Rectal smooth muscle tissue (tissue), 1 donor: ENCODE measurements at regions not wholly inside any gene's neighbourhood (a gene's known extent, or its start where the extent isn't known, plus 50 kb on each side); places are given as distances from the start of the nearest gene placed in this dataset.

Experiments used
- H3K27ac ChIP-seq: one replicate; pipeline ENCODE4 v1.7.0; 2013; ENCODE audit warnings: low read depth, low read length, inconsistent platforms
- H3K27me3 ChIP-seq: one replicate; pipeline ENCODE4 v1.7.0; 2013; ENCODE audit warnings: low read length; ENCODE audit not compliant: control insufficient read depth, insufficient read depth
- H3K36me3 ChIP-seq: one replicate; pipeline ENCODE4 v1.7.0; 2013; ENCODE audit warnings: low read length; ENCODE audit not compliant: control insufficient read depth, insufficient read depth
- H3K4me1 ChIP-seq: one replicate; pipeline ENCODE4 v1.7.0; 2013; ENCODE audit warnings: low read length; ENCODE audit not compliant: control insufficient read depth, insufficient read depth
- H3K4me3 ChIP-seq: one replicate; pipeline ENCODE4 v1.7.0; 2013; ENCODE audit warnings: low read length
- H3K9ac ChIP-seq: one replicate; pipeline ENCODE4 v1.7.0; 2013; ENCODE audit warnings: low read length

DNA sequence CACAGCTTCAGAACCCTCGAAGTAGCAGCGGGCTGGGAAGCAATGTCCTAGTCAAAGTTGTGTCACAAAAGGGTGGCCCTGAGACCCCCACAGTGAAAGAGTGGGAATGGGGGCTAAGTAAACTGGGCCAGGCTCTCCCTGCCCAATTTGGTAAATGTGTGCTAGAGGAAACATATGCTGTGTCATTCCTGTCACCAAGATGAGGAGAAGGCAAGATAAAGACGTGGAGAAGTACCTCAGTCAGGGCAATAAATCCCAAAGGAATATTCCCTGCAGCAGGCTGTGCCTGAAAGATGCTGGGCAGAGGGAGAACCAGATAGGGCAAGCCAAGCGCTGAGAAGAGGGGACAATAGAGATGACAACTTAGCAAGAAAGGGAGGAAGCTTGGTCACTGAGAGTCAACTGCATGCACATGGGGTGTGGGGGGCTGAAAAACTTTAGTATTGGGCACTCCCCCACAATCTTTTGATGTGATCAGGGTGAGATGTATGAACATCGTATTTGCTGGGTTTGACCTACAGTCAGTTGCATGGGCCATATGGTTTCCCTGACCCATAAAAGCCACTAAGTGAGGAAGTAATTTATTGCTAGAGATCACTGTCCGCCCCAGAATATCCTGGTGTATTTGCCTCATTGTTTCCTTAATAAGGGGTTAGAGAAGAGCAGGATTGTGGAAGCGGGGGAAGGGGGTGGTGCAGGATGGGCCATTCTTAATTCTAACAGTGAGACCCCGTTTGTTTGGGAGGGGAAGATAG is 49.9 kb upstream of the CXCR4 start:
- Histone ChIP-seq H3K27ac (no peak overlapping the region), H3K4me3 (no peak overlapping the region), H3K9ac (no peak overlapping the region), H3K36me3 (no peaks in the 10 kb centered on the region), H3K27me3 (no peaks in the 10 kb centered on the region), H3K4me1 (no peaks in the 10 kb centered on the region)
